ENCODE measurements at regions not wholly inside any gene's neighbourhood (a gene's known extent, or its start where the extent isn't known, plus 50 kb on each side); places are given as distances from the start of the nearest gene placed in this dataset.

DNA sequence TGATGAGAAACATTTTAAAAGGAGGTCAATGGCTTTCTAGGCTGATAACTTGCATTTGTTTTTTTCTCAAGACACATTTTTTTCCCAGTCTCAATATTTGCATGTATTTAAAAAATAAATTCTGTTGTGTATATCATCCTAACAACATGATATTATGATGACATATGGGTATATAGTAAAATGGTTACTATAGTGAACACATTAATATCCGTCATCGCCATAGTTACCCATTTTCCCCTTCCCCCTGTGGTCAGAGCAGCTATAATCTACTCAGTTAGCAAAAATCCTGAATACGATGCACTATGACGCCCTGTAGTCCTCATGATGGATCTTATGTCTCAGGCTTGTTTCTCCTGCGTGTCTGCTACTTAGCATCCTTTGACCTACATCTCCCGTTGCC is 60.9 kb upstream of the ZPBP start:
- TF ChIP-seq, protein P1, sequence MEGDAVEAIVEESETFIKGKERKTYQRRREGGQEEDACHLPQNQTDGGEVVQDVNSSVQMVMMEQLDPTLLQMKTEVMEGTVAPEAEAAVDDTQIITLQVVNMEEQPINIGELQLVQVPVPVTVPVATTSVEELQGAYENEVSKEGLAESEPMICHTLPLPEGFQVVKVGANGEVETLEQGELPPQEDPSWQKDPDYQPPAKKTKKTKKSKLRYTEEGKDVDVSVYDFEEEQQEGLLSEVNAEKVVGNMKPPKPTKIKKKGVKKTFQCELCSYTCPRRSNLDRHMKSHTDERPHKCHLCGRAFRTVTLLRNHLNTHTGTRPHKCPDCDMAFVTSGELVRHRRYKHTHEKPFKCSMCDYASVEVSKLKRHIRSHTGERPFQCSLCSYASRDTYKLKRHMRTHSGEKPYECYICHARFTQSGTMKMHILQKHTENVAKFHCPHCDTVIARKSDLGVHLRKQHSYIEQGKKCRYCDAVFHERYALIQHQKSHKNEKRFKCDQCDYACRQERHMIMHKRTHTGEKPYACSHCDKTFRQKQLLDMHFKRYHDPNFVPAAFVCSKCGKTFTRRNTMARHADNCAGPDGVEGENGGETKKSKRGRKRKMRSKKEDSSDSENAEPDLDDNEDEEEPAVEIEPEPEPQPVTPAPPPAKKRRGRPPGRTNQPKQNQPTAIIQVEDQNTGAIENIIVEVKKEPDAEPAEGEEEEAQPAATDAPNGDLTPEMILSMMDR (IDR thresholded peaks at IDR 0.05) = no peak
- no peak for TF ChIP-seq POLR2A (IDR thresholded peaks at IDR 0.05)
- H3K4me3 ChIP-seq = no peak overlapping the region
- H3K27me3 ChIP-seq = no peaks in the 10 kb centered on the region
- H3K4me1 ChIP-seq = no peaks in the 10 kb centered on the region
- H3K36me3 ChIP-seq = no peaks in the 10 kb centered on the region
- no peak for DNase-seq
- H3K27ac ChIP-seq = no peak overlapping the region
- H3K9me3 ChIP-seq = no peaks in the 10 kb centered on the region

DNA sequence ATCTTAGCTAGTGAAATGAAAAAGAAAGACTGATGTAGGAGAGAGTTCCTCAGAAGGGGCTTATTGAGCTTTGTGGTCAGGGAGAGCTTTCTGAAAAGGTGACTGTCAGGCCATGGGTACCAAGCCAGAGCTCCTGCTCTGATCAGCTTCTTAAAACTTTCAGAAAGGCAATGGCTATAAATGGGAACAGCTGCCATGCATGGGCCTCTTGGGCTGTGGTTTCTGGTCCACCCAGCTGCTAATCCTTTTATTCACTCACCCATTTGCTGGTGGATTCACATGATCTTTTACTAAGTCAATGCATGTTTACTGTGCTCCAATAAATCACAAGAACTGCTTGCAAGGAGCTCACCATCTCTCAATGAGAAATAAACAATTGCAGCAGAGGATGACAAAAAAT is 60.1 kb upstream of the ZPBP start:
- H3K27ac ChIP-seq = no peak overlapping the region
- H3K4me3 ChIP-seq = no peak overlapping the region
- no peak for DNase-seq
- no peaks in the 10 kb centered on the region for H3K9me3 ChIP-seq
- H3K4me1 ChIP-seq = peaks cover 0 to 5% (median 2%) of the 10 kb centered on the region in 4 donors
- no peaks in the 10 kb centered on the region for H3K27me3 ChIP-seq
- TF ChIP-seq, protein P1 (IDR thresholded peaks at IDR 0.05) = no peak
- TF ChIP-seq POLR2A (IDR thresholded peaks at IDR 0.05) = no peak
- no peaks in the 10 kb centered on the region for H3K36me3 ChIP-seq

DNA sequence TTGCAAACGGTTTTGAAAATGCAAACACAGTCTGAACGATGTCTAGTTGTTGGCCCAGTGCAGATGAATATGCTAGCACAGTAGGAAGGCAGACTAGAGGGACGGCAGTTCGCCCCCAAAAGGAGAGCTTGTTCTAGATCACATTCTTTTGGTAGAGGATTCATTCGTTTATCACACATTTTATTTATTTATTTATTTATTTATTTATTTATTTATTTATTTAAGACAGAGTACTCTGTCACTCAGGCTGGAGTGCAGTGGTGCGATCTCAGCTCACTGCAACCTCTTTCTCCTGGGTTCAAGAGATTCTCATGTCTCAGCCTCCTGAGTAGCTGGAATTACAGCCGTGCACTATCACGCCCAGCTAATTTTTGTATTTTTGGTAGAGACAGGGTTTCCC is 59.4 kb upstream of the ZPBP start:
- no peak for DNase-seq
- H3K27ac ChIP-seq = no peak overlapping the region
- no peak overlapping the region for H3K4me3 ChIP-seq
- H3K36me3 ChIP-seq = no peaks in the 10 kb centered on the region
- peaks cover 0 to 8% (median 2%) of the 10 kb centered on the region in 4 donors for H3K4me1 ChIP-seq
- TF ChIP-seq, protein P1 (IDR thresholded peaks at IDR 0.05) = no peak
- TF ChIP-seq POLR2A (IDR thresholded peaks at IDR 0.05) = no peak
- H3K9me3 ChIP-seq = no peaks in the 10 kb centered on the region
- no peaks in the 10 kb centered on the region for H3K27me3 ChIP-seq

DNA sequence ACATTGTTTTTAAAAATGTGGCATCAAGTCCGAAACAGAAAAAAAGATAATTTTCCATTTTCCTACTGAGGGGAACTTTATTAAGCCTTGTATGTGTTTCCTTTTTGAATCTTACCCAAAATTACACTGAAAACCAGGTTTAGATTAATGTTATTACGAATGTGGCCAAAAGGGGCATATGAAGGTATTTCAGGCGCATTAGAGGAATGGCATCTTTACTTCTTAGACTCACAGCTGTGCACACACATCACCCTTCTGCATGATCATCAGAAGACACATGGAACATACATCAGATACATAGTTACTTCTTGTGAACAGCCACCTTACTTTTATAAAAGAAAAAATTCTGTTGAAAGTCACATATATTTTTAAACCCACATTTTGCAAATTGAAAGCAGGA is 58.6 kb upstream of the ZPBP start:
- TF ChIP-seq POLR2A (IDR thresholded peaks at IDR 0.05) = no peak
- TF ChIP-seq, protein P1 (IDR thresholded peaks at IDR 0.05) = no peak
- no peaks in the 10 kb centered on the region for H3K9me3 ChIP-seq
- H3K27ac ChIP-seq = no peak overlapping the region
- H3K36me3 ChIP-seq = no peaks in the 10 kb centered on the region
- H3K4me1 ChIP-seq = peaks cover 0 to 8% (median 2%) of the 10 kb centered on the region in 4 donors
- H3K27me3 ChIP-seq = no peaks in the 10 kb centered on the region
- no peak for DNase-seq
- no peak overlapping the region for H3K4me3 ChIP-seq

DNA sequence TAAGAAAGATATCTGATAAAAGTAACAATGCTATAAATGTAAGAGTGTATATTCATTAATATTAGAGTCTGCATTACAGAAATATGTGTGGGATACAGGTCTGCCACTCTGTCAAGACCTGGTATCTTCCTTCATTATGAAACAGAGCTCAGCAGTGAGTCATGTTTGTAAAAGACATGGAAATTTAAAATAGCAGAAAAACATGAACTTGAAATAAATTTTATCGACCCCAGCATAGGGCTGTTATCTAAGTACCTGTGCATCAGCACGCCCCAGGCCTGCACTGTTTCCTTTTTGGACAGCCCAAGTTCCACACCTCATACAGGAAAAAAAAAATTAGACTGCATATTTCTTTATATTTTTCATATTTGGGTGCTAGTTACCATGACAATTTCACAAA is 58.0 kb upstream of the ZPBP start:
- Histone ChIP-seq H3K4me3 (no peak overlapping the region), H3K36me3 (no peaks in the 10 kb centered on the region), H3K4me1 (peaks cover 0 to 8% (median 2%) of the 10 kb centered on the region in 4 donors), H3K27ac (no peak overlapping the region), H3K27me3 (no peaks in the 10 kb centered on the region), H3K9me3 (no peaks in the 10 kb centered on the region)
- TF ChIP-seq, protein P1 (IDR thresholded peaks at IDR 0.05) = no peak
- no peak for TF ChIP-seq POLR2A (IDR thresholded peaks at IDR 0.05)
- no peak for DNase-seq

DNA sequence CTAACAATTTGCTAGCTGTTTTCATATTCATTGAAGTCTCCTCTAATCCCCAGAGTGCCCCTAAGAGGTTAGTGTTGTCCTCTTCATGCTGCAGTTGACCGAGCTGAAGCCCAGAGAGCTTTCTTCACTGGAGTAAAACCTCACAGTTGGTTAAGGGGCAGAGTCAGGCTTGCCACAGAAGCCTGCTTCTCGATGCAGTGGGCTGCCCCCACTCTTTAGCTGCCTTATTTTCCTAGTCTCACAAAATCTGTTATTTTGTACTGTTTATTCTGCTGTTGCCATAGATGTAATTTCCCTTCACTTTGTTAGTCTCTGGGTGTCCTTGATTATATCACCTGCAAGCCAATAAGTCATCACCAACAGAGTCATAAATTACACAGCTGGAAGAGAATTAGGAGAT is 56.3 kb upstream of the ZPBP start:
- peaks cover 0 to 8% (median 2%) of the 10 kb centered on the region in 4 donors for H3K4me1 ChIP-seq
- H3K36me3 ChIP-seq = no peaks in the 10 kb centered on the region
- no peak overlapping the region for H3K4me3 ChIP-seq
- no peak for TF ChIP-seq POLR2A (IDR thresholded peaks at IDR 0.05)
- TF ChIP-seq, protein P1 (IDR thresholded peaks at IDR 0.05) = no peak
- no peaks in the 10 kb centered on the region for H3K27me3 ChIP-seq
- H3K9me3 ChIP-seq = no peaks in the 10 kb centered on the region
- no peak for DNase-seq
- H3K27ac ChIP-seq = no peak overlapping the region
